ENCODE measurements at regions not wholly inside any gene's neighbourhood (a gene's known extent, or its start where the extent isn't known, plus 50 kb on each side); places are given as distances from the start of the nearest gene placed in this dataset.

DNA sequence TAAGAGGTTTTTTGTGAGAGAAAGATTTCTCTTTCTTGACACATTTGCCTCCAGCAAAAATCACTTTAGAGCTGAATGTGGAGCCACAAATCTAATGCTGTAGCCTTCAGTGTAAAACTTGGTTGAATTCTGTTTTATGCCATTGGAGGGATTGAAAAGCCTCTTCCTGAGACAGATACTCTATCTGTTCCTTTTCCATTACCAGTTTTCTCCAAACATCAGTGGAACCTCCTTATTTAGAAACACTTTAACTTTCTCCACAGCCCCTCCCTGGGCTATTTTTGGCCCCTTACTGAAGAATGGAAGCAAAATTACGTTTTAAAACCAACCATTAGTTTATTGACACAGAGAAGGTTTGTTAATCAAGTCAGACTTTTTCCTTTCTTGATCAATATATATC lies 155.3 kb downstream of the PJA2 start:
- intact Hi-C loops (cut with micrococcal nuclease; ENCODE audit: unreplicated experiment): loop anchor here (10.0 kb wide), 1 partner anchor 200 kb away; no protein-coding TSS in a partner anchor
- DNase-seq (ENCODE audit: low spot score): no peak
- Histone ChIP-seq H3K4me3 (ENCODE audit: low read depth, low read length, poor library complexity, severe bottlenecking) (no peak overlapping the region), H3K9me3 (ENCODE audit: low read depth, low read length, poor library complexity, severe bottlenecking) (peaks cover 8% of the 10 kb centered on the region), H3K27me3 (replicated peaks; ENCODE audit: insufficient read depth, low read depth, low read length, poor library complexity) (no peaks in the 10 kb centered on the region), H3K4me1 (ENCODE audit: insufficient read depth, low read length, poor library complexity, severe bottlenecking) (peaks cover 37% of the 10 kb centered on the region), H3K36me3 (ENCODE audit: insufficient read depth, low read length, poor library complexity, severe bottlenecking) (no peaks in the 10 kb centered on the region), H3K27ac (ENCODE audit: low read depth, low read length, poor library complexity, severe bottlenecking) (peak overlapping the region; percentile 74)
- BruUV-seq (replicated peaks): no TSS peak
- TF ChIP-seq, protein P1, sequence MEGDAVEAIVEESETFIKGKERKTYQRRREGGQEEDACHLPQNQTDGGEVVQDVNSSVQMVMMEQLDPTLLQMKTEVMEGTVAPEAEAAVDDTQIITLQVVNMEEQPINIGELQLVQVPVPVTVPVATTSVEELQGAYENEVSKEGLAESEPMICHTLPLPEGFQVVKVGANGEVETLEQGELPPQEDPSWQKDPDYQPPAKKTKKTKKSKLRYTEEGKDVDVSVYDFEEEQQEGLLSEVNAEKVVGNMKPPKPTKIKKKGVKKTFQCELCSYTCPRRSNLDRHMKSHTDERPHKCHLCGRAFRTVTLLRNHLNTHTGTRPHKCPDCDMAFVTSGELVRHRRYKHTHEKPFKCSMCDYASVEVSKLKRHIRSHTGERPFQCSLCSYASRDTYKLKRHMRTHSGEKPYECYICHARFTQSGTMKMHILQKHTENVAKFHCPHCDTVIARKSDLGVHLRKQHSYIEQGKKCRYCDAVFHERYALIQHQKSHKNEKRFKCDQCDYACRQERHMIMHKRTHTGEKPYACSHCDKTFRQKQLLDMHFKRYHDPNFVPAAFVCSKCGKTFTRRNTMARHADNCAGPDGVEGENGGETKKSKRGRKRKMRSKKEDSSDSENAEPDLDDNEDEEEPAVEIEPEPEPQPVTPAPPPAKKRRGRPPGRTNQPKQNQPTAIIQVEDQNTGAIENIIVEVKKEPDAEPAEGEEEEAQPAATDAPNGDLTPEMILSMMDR (conservative IDR thresholded peaks at IDR 0.05; ENCODE audit: low read depth, low read length): no peak
- no peak for TF ChIP-seq EZH2 (IDR thresholded peaks at IDR 0.05; ENCODE audit: borderline replicate concordance, low read depth, low read length, poor library complexity, severe bottlenecking)
- CTCF ChIA-PET: no interaction called here
- POLR2A ChIA-PET (ENCODE audit: low non-redundant PET): interaction anchor here (0.8 kb wide), 1 partner anchor 35 kb away, joined by 4 read pairs; no protein-coding TSS in a partner anchor

DNA sequence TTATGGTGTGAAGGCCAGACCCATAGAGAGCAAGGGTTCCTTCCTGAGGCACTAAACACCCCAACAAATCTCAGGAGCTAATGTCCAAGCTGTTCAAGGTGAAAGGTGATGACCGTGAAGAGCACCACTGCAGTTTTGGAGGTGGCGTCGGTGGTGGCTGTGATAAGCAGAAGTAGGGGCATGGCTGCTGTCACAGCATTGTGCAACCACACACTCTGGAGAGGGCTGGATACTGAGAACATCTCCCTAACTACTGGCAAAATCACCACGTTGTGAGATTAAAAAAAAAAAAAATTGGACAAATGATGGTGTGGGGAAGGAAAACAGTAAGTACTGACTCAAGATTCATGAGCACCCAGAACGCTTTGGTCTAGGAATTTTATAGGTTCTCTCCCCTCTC lies 156.5 kb downstream of the PJA2 start:
- Histone ChIP-seq H3K4me3 (ENCODE audit: low read depth, low read length, poor library complexity, severe bottlenecking) (no peak overlapping the region), H3K36me3 (ENCODE audit: insufficient read depth, low read length, poor library complexity, severe bottlenecking) (no peaks in the 10 kb centered on the region), H3K4me1 (ENCODE audit: insufficient read depth, low read length, poor library complexity, severe bottlenecking) (peaks cover 37% of the 10 kb centered on the region), H3K27ac (ENCODE audit: low read depth, low read length, poor library complexity, severe bottlenecking) (no peak overlapping the region), H3K27me3 (replicated peaks; ENCODE audit: insufficient read depth, low read depth, low read length, poor library complexity) (no peaks in the 10 kb centered on the region), H3K9me3 (ENCODE audit: low read depth, low read length, poor library complexity, severe bottlenecking) (peaks cover 8% of the 10 kb centered on the region)
- TF ChIP-seq EZH2 (IDR thresholded peaks at IDR 0.05; ENCODE audit: borderline replicate concordance, low read depth, low read length, poor library complexity, severe bottlenecking): no peak
- TF ChIP-seq, protein P1 (conservative IDR thresholded peaks at IDR 0.05; ENCODE audit: low read depth, low read length): no peak
- intact Hi-C loops (cut with micrococcal nuclease; ENCODE audit: unreplicated experiment): loop anchor here (10.0 kb wide), 1 partner anchor 202 kb away; no protein-coding TSS in a partner anchor
- CTCF ChIA-PET: no interaction called here
- DNase-seq (ENCODE audit: low spot score): no peak
- BruUV-seq (replicated peaks): no TSS peak
- POLR2A ChIA-PET (ENCODE audit: low non-redundant PET): no interaction called here

DNA sequence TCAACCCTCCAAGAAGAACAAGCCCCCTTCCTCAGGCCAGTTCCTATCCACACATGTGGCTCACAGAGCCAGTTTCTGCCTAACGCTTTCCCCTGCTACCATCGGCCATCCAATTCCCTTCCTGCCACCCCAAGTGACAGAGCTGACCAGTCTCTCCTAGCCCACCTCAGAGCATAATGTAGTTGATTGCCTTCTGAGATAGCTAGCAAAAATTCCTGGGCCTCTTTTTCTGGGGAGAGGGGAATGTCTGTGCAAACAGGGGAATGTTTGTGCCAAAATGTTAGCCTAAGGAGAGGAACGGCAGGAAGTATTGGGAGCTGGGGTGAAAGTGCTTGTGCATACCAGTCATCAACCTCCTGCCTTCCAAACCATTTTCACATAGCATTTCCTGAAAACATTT lies 157.0 kb downstream of the PJA2 start:
- Histone ChIP-seq H3K4me3 (ENCODE audit: low read depth, low read length, poor library complexity, severe bottlenecking) (no peak overlapping the region), H3K27me3 (replicated peaks; ENCODE audit: insufficient read depth, low read depth, low read length, poor library complexity) (no peaks in the 10 kb centered on the region), H3K9me3 (ENCODE audit: low read depth, low read length, poor library complexity, severe bottlenecking) (peaks cover 2% of the 10 kb centered on the region), H3K36me3 (ENCODE audit: insufficient read depth, low read length, poor library complexity, severe bottlenecking) (no peaks in the 10 kb centered on the region), H3K27ac (ENCODE audit: low read depth, low read length, poor library complexity, severe bottlenecking) (no peak overlapping the region), H3K4me1 (ENCODE audit: insufficient read depth, low read length, poor library complexity, severe bottlenecking) (peaks cover 37% of the 10 kb centered on the region)
- no peak for DNase-seq (ENCODE audit: low spot score)
- ChIA-PET CTCF (no interaction called here), POLR2A (ENCODE audit: low non-redundant PET) (no interaction called here)
- BruUV-seq (replicated peaks): no TSS peak
- TF ChIP-seq, protein P1 (conservative IDR thresholded peaks at IDR 0.05; ENCODE audit: low read depth, low read length): no peak
- TF ChIP-seq EZH2 (IDR thresholded peaks at IDR 0.05; ENCODE audit: borderline replicate concordance, low read depth, low read length, poor library complexity, severe bottlenecking): no peak
- intact Hi-C loops (cut with micrococcal nuclease; ENCODE audit: unreplicated experiment): loop anchor here (10.0 kb wide), 1 partner anchor 202 kb away; no protein-coding TSS in a partner anchor

Data from A673 (cell line).